GDM1 (cell line): ENCODE measurements at regions not wholly inside any gene's neighbourhood (a gene's known extent, or its start where the extent isn't known, plus 50 kb on each side); places are given as distances from the start of the nearest gene placed in this dataset.

ENCODE experiments used
- DNase-seq: peaks from one replicate; lab custom pipeline; 2025; lab: John Stamatoyannopoulos, UW

DNA sequence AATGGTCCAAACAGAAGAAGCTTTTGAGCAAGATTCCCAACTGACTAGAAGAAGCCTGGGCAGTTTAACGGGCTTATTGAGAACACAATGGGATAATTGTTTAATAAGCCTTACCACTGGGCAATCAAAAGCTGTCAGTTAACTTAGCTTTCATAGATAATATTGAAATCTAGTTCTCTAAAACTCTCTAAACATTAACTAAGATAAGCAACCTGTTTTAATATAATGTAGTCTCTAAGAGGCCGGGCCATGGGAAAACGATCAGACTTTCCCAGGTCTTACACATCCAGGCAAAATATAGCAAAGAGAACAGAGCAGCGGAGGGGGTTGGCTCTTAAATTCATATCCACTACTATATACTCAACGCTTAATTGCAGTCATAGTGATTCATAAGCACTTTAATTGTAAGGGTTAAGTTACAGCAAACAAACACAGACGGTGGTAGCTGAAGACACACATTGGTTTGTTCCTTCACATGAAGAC, 128.0 kb upstream of the FAM83B start:
- DNase-seq = no peak

DNA sequence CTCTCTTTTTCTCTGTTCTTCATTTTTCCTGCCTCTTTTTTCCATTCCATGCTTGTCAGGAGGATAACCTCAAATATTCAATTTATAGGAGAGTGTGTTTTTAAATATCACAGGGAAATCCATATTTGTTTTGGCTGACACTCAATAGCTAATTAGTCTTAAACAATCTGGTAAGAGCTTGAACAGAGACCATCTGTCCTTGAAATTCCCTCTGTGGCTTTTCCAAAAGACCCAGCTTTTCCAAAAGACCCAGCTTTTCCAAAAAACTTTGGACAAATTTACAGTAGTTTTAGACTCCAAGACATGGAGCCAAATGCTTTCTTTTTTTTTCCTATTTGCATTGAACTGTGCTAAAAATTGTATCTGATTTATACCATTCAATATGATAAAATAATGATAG, 127.4 kb upstream of the FAM83B start:
- no peak for DNase-seq

DNA sequence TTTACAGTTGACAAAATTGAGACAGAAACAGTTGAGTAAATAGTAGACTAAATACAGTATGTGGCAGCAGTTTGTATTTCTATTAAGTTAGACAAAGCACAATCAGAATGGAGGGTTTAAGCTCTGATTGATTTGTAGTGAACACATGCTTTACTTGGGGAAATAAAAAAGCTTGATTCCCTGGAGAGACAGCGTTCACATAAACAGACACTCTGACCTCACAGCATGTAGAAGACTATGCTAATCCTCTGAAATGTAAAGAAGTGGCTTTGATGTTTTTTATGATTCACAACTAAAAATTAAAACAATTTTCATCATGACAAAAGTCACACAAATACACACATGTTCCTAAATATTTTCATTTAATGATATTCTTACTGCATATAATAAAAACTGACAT, 126.9 kb upstream of the FAM83B start:
- no peak for DNase-seq

DNA sequence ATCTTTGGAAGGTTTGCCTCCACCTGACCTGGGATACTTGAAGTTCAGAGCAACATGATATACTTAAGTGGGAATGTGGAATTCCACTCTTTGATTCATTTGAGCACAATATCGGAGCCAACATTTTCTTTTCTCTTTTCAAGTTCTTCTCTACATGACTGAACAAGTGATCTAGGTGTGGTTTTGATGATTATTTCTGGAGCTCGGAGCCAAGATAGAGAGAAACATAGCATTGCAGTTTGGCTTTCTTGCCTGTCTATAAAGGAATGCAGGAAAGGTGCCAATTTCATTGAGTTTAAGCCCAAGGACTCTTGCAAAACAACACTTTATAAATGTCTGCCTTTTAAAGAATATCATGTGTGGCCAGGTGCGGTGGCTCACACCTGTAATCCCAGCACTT, 124.2 kb upstream of the FAM83B start:
- DNase-seq = no peak

DNA sequence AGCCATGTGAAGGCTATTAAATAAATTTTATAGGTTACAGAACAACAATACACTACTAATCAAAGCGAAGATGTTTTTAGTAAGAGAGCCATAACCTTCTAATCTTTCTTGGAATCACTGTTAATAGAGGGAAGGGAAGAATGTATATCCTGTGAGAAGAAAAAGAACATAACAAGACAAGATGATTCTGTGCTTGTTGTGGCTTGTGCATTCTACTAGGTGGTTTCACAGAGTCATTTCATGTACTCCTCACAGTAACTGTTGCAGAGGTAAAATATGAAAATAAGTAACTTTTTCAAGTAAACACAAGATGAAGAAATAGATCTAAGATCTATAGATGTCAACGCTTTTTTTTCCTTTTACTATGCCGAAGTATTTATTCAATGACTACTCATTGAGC, 116.9 kb upstream of the FAM83B start:
- no peak for DNase-seq

DNA sequence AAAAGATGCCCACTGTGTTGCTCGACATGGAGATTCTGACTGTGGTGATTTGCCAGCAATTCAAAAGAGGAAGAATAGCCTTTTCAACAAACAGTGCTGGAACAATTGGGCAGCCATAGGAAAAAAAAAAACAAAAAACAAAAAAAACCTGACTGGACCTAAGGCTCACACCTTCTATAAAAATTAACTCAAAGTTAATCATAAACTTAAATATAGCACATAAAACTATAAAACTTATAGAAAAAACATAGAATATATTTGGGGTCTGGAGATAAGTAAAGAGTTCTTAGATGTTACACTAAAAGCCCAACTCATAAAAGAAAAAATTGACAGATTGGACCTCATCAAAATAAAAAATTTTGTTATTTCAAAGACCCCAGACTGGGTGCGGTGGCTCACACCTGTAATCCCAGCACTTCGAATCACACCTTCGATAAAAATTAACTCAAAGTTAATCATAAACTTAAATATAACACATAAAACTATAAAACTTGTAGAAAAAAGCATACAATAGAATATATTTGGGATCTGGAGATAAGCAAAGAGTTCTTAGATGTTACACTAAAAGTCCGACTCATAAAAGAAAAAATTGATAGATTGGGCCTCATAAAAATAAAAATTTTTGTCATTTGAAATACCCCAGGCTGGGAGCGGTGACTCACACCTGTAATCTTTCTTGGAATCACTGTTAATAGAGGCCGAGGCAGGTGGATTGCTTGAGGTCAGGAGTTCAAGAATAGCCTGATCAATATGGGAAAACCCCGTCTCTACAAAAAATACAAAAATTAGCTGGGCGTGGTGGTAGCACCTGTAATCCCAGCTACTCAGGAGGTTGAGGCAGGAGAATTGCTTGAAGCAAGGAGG, 115.6 kb upstream of the FAM83B start:
- DNase-seq = no peak

DNA sequence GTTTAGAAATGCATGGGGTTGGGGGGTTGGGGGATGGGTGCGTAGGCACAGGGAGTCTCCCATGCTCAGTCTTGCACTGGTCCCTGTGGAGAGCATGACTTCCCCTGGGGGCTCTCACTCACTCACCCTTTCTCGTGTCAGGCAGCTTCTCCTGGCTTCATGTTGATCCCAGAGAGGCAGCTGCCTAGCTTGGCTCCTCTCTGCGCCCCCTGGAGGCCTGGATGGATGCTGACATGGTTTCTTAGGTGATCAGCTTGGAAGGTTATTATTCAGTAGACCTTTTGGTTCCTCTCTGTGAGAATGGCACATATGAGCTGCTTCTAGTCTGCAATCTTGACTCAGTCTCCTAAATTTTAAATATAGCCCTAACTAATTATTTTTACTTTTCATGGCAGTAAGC, 109.3 kb upstream of the FAM83B start:
- DNase-seq = no peak

DNA sequence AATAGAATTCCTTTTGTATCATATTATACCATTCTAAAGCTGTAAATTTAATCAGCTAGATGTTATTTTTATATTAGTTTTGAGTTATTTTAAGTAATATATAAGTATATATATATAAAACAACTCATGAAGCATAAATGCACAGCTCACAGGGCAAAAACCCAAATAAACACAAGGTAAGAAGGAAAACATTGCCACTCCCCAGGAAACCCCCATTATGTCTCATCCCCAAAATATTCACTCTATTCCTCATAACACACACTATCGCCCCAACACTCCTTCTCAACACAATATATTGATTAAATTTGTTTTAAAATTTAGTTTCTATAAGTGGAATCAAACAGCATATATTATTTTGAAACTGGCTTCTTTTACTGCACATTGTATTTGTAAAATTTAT, 98.6 kb upstream of the FAM83B start:
- no peak for DNase-seq

DNA sequence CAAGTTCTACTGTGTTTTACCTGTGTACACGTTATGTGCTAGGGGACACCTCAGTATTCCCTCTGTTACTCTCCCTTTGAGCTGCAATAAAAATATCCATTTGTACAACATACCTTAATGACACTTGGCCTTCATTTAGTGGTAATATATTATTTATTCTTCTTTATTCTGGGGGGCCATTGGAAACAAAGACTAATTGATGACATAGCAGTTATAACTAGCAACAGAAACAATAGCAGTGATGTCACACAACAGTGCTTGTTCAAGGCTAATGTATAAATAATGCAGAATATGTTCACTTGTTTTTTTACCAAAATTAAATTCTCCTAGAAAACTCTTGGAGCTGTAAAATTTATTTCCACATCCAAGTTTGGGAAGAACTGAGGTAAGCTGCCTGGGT, 92.2 kb upstream of the FAM83B start:
- DNase-seq = no peak

DNA sequence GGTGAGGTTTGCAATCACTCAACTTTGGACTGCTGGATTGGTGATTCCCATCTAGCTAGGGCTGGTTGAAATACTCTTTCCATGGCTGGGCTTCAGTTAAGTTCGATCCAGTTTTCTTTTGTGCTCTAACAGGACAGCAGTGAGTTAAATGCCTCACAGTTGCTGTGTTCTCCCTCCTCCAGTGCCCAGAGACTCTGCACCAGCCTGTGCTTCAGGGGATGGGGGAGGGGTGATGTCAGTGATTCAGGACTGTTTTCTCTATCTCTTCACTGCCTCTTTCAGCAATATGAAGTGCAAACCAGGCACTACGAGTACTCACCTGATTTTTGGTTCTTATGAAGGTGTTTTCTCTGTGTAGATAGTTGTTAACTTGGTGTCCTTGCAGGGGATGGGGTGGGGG, 88.2 kb upstream of the FAM83B start:
- DNase-seq = no peak

DNA sequence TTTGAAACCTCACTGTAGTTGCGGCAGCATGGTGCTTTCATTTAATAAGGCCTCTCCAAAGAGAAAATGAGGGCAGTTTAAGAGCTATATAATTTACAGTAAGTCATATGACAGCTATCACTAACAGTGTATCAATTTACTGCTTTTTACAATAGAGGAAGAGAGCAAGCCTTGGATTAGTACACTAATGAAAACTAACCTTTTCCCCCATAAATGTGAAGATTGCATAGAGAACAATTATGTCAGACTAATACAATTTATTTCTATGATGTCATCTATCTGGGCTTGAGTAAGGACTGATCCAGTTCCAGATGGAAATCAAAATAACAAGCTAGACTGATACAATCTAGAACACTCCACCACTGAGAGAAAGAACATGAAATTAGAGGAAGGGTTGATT, 78.1 kb upstream of the FAM83B start:
- no peak for DNase-seq

DNA sequence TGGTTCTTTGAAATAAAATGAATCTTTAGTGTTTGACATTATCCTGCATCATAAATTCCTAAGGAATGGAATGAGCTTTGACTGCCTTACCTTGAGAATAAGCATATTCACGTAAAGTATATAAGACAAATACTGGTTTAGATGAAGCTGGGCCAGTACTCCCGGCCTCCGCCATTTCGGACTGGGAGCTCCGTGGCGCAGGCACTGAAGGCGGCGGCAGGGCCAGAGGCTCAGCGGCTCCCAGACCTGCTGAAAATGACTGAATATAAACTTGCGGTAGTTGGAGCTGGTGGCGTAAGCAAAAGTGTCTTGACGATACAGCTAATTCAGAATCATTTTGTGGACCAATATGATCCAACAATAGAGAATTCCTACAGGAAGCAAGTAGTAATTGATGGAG, 76.2 kb upstream of the FAM83B start:
- DNase-seq = no peak

DNA sequence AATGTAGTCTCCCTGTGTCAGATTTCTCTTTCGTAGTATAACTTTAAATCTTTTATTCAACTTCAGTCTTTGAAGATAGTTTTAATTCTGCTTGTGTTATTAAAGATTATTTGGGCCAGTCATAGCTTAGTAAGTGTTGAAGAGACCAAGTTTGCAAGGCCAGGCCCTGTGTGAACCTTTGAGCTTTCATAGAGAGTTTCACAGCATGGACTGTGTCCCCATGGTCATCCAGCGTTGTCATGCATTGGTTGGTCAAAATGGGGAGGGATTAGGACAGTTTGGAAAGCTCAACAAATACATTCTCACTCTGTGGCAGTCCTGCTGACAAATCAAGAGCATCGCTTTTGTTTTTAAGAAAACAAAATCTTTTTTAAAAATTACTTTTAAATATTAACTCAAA, 74.6 kb upstream of the FAM83B start:
- no peak for DNase-seq

DNA sequence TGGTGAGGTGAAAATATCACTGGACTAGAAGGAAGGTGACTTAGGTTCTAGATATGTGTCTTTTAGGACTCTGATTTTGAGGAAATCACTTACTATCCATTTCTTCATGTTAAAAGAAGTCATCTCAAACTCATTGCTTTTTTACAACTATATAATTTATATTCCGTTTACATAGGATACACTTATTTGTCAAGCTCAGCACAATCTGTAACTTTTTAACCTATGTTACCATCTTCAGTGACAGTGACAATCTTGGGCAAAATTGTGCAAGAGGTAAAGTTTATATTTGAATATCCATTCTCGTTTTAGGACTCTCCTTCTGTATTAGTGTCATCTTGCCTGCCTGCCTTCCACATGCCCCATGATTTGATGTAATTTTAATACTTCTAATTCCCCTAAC, 74.0 kb upstream of the FAM83B start:
- DNase-seq = no peak

DNA sequence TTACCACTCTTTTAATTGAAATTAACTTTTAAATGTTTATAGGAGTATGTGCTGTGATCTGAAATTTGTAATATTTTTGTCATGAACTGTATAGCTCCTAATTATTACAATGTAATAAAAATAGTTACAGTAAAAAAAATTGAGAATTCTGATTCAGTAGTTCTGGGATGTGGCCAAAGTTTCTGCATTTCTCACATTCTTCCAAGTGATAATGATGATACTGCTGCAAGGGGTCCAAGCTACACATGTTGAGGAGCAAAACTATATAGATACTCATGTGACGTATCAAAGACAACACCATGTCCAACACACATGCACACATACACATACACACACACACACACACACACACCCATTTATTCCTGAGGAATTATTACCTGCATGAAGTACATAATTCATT, 71.0 kb upstream of the FAM83B start:
- DNase-seq = no peak

DNA sequence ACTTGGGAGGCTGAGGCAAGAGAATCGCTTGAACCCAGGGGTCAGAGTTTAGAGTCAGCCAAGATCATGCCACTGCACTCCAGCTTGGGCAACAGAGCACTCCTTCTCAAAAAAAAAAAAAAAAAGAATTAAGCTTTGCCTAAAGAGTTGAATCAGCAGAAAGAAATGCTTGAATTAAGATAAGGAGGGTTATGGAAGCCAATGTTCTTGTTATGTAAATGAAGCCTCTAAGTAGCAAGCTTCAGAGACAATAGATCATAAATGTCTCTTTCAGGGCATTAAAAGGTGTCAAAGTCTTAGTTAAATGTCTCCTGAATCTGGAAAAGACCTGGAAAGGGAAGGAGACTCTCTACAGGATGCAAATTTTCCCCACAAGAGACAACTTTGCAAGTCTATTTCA, 69.7 kb upstream of the FAM83B start:
- DNase-seq = no peak

DNA sequence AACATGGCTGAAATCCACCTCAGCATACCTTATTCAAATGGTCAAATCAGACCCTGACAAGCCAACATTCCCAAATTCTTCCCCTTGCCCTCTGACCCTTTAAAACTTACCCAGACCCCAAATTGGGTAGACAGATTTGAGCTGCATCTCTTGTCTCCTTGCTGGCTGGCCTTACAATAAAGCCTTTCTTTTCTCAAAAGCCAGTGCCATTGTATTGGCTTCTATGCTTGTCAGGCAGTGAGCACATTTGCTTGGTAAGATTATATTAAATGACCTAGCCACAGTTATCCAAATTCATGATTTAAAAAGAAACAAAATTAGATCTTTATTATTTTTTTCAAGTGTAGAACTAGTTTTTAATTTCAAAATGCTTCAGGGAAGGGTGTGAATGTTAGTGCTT, 67.8 kb upstream of the FAM83B start:
- DNase-seq = no peak

DNA sequence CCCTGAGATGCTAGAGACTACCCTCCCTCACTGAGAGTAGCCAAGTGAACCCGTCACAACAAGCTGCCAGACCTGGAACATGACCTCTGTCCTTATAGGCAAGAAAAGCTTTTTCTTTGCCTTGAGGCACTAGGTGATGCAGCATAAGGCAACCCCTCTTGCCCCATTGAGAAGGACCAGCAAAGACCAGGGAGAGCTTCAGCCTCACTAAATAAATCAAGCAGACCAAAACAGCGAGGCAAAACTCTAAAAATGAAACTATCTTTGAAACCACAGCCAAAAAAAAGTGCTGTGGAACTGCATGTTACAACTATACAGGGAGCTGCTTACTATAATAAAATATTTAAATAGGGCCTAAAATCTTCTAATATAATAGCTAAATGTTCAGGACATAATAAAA, 62.6 kb upstream of the FAM83B start:
- DNase-seq = no peak

DNA sequence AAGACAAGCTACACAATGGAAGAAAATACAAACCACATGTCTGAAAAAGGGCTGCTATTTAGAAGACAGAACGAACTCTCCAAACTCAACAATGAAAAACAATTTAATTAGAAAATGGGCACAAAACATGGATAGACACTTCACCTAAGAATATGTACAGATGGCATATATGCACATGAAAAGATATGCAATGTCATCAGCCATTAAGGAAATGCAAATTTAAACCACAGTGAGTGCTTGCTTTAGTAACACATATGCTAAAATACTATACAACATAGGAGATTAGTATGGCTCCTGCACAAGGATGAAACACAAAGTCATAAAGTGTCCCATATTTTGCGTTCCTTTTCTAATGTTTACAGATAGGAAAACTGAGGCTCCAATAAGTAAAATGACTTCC, 60.4 kb upstream of the FAM83B start:
- DNase-seq = no peak

DNA sequence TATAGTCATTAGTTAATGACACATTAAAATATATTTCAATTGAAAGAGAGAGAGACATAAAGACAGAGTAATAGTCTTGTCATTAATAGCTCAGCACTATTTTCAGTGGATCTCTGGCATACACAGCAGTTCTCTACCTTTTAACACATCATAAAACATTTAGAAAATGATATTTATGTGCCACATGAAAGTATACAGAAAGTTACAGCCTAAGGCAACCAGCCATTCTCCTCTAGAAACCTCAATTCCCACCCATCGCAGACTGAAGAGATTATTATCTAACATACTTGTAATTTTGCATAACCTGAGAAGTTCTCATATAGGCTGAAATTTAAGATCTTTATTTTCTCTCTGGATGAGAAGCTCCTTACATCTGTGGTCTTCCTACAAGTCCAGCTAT, 58.7 kb upstream of the FAM83B start:
- DNase-seq = no peak
